Liver (tissue), 8 donors: ENCODE measurements at regions not wholly inside any gene's neighbourhood (a gene's known extent, or its start where the extent isn't known, plus 50 kb on each side); places are given as distances from the start of the nearest gene placed in this dataset.

Experiments
- DNase-seq: peaks from one replicate; pipeline ENCODE4 v3.0.0-alpha.2; 2017; ENCODE audit warnings: low spot score
- H3K27ac ChIP-seq, 2 donors: one replicate each; pipeline ENCODE4 v1.7.0; 2013; ENCODE audit warnings: inconsistent platforms in 2 of 2, low read length in 2 of 2, control low read depth in 1 of 2, low read depth in 1 of 2, mild to moderate bottlenecking in 1 of 2
- H3K27me3 ChIP-seq, 4 donors: one replicate each; pipeline versions ENCODE4 v1.6.1 to v1.7.0; 2013; ENCODE audit warnings: low read length in 3 of 4, inconsistent platforms in 1 of 4, mild to moderate bottlenecking in 1 of 4, moderate library complexity in 1 of 4; ENCODE audit not compliant: control insufficient read depth in 4 of 4, insufficient read depth in 4 of 4
- H3K36me3 ChIP-seq, 4 donors: one replicate each; pipeline versions ENCODE4 v1.6.1 to v1.7.0; 2013; ENCODE audit warnings: low read length in 3 of 4, mild to moderate bottlenecking in 3 of 4, low read depth in 1 of 4, moderate library complexity in 1 of 4; ENCODE audit not compliant: control insufficient read depth in 4 of 4, insufficient read depth in 3 of 4
- H3K4me1 ChIP-seq, 4 donors: one replicate each; pipeline versions ENCODE4 v1.6.1 to v1.7.0; 2013; ENCODE audit warnings: low read length in 3 of 4, mild to moderate bottlenecking in 3 of 4, moderate library complexity in 1 of 4; ENCODE audit not compliant: control insufficient read depth in 4 of 4, insufficient read depth in 4 of 4
- H3K4me3 ChIP-seq, 3 donors: one replicate each; pipeline versions ENCODE4 v1.6.1 to v1.7.0; 2013; ENCODE audit warnings: low read length in 3 of 3, control low read depth in 1 of 3, low read depth in 1 of 3, mild to moderate bottlenecking in 1 of 3
- H3K9ac ChIP-seq, 2 donors: one replicate each; pipeline ENCODE4 v1.7.0; 2013; ENCODE audit warnings: low read length in 2 of 2, mild to moderate bottlenecking in 2 of 2, moderate library complexity in 2 of 2, control low read depth in 1 of 2, low read depth in 1 of 2
- H3K9me3 ChIP-seq, 4 donors: one replicate each; pipeline versions ENCODE4 v1.6.1 to v1.7.0; 2013; ENCODE audit warnings: low read length in 3 of 4; ENCODE audit not compliant: control insufficient read depth in 4 of 4
- FOXA1 ChIP-seq: IDR thresholded peaks from 2 replicates; pipeline ENCODE4 v1.6.1; 2016; ENCODE audit warnings: antibody characterized with exemption
- FOXA2 ChIP-seq: IDR thresholded peaks from 2 replicates; pipeline ENCODE4 v1.6.1; 2016; ENCODE audit warnings: antibody characterized with exemption
- GABPA ChIP-seq, 2 donors: IDR thresholded peaks in 1 of 2; conservative IDR thresholded peaks in 1 of 2; 2 replicates each; pipeline ENCODE4 v1.6.1; 2016; ENCODE audit warnings: antibody characterized with exemption in 2 of 2, mild to moderate bottlenecking in 1 of 2, moderate library complexity in 1 of 2
- HNF4A ChIP-seq, 2 donors: conservative IDR thresholded peaks; 2 replicates each; pipeline ENCODE4 v1.6.1; 2016; ENCODE audit warnings: antibody characterized with exemption in 2 of 2, mild to moderate bottlenecking in 2 of 2
- RAD21 ChIP-seq, 2 donors: IDR thresholded peaks; 2 replicates each; pipeline ENCODE4 v1.6.1; 2016; ENCODE audit warnings: antibody characterized with exemption in 2 of 2, mild to moderate bottlenecking in 2 of 2
- SP1 ChIP-seq: IDR thresholded peaks from 2 replicates; pipeline ENCODE4 v1.6.1; 2018; ENCODE audit warnings: antibody characterized with exemption, mild to moderate bottlenecking
- YY1 ChIP-seq: IDR thresholded peaks from 2 replicates; pipeline ENCODE4 v1.6.1; 2016; ENCODE audit warnings: antibody characterized with exemption, mild to moderate bottlenecking
- WGBS: extraction: QIAGEN DNeasy Blood & Tissue Kit; methylation state at CpG from one replicate; pipeline ENCODE4 v1.1.7; 2013; 5-methylcytosine and 5-hydroxymethylcytosine counted together
- TF ChIP-seq, protein P1 (sequence below): fragments of 150-350 bp; IDR thresholded peaks from 2 replicates; pipeline ENCODE4 v1.5.1; 2017; ENCODE audit warnings: improper control_type of control experiment, low read depth, low read length; ENCODE audit not compliant: missing input control
- TF ChIP-seq, protein P2 (sequence below): IDR thresholded peaks from 2 replicates; pipeline ENCODE4 v1.6.1; 2016; ENCODE audit warnings: antibody characterized with exemption
- TF ChIP-seq, protein P3 (sequence below): IDR thresholded peaks from 2 replicates; pipeline ENCODE4 v1.6.1; 2016; ENCODE audit warnings: antibody characterized with exemption, mild to moderate bottlenecking
- TF ChIP-seq, protein P4 (sequence below): IDR thresholded peaks from 2 replicates; pipeline ENCODE4 v1.6.1; 2016; ENCODE audit warnings: antibody characterized with exemption
- TF ChIP-seq, protein P5 (sequence below): IDR thresholded peaks from 2 replicates; pipeline ENCODE4 v1.6.1; 2016; ENCODE audit warnings: antibody characterized with exemption
- donor health status: healthy.
- donor health status: healthy.
- donor health status: healthy.
- donor health status: healthy.
- donor health status: healthy.

DNA sequence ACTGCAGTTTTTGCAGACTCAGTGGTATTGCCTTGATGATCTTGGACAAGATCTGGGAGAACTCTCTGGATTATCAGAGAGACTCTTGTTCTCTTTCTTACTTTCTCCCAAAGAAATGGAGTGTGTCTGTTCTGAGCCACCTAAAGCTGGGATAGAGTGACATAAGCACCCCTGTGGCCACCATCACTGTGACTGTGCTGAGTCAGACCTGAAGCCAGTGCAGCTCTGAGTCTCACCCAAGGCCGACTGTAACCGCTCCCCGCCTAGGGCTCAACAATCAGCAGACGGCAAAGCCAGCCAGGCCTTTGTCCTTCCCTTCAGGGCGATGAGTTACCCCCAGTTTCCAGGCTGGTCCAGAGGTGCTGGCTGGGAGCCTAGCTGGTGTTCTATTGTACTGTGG lies 795.6 kb downstream of the UQCRFS1 start (continued):
- TF ChIP-seq, protein P1, sequence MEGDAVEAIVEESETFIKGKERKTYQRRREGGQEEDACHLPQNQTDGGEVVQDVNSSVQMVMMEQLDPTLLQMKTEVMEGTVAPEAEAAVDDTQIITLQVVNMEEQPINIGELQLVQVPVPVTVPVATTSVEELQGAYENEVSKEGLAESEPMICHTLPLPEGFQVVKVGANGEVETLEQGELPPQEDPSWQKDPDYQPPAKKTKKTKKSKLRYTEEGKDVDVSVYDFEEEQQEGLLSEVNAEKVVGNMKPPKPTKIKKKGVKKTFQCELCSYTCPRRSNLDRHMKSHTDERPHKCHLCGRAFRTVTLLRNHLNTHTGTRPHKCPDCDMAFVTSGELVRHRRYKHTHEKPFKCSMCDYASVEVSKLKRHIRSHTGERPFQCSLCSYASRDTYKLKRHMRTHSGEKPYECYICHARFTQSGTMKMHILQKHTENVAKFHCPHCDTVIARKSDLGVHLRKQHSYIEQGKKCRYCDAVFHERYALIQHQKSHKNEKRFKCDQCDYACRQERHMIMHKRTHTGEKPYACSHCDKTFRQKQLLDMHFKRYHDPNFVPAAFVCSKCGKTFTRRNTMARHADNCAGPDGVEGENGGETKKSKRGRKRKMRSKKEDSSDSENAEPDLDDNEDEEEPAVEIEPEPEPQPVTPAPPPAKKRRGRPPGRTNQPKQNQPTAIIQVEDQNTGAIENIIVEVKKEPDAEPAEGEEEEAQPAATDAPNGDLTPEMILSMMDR = no peak

DNA sequence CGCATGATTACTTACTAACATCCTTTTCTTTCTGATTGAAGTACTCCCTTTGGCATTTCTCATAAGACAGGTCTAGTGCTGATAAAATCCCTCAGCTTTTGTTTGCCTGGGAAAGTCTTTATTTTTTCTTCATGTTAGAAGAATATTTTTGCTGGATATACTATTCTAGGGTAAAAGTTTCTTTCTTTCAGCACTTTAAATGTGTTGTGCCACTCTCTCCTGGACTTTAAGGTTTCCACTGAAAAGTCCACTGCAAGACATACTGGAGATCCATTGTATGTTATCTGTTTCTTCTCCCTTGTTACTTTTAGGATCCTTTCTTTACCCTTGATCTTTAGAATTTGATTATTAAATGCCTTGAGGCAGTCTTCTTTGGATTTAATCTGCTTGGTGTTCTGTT lies 796.7 kb downstream of the UQCRFS1 start:
- H3K9ac ChIP-seq = no peak overlapping the region
- H3K27me3 ChIP-seq = peaks cover 0 to 3% (median 0%) of the 10 kb centered on the region in 4 donors
- no peaks in the 10 kb centered on the region for H3K4me1 ChIP-seq
- no peak overlapping the region for H3K4me3 ChIP-seq
- WGBS = 90% methylated on average over 1 of the region's 1 CpG
- TF ChIP-seq YY1 = no peak
- TF ChIP-seq, protein P2, sequence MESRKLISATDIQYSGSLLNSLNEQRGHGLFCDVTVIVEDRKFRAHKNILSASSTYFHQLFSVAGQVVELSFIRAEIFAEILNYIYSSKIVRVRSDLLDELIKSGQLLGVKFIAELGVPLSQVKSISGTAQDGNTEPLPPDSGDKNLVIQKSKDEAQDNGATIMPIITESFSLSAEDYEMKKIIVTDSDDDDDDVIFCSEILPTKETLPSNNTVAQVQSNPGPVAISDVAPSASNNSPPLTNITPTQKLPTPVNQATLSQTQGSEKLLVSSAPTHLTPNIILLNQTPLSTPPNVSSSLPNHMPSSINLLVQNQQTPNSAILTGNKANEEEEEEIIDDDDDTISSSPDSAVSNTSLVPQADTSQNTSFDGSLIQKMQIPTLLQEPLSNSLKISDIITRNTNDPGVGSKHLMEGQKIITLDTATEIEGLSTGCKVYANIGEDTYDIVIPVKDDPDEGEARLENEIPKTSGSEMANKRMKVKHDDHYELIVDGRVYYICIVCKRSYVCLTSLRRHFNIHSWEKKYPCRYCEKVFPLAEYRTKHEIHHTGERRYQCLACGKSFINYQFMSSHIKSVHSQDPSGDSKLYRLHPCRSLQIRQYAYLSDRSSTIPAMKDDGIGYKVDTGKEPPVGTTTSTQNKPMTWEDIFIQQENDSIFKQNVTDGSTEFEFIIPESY = no peak
- TF ChIP-seq, protein P3, sequence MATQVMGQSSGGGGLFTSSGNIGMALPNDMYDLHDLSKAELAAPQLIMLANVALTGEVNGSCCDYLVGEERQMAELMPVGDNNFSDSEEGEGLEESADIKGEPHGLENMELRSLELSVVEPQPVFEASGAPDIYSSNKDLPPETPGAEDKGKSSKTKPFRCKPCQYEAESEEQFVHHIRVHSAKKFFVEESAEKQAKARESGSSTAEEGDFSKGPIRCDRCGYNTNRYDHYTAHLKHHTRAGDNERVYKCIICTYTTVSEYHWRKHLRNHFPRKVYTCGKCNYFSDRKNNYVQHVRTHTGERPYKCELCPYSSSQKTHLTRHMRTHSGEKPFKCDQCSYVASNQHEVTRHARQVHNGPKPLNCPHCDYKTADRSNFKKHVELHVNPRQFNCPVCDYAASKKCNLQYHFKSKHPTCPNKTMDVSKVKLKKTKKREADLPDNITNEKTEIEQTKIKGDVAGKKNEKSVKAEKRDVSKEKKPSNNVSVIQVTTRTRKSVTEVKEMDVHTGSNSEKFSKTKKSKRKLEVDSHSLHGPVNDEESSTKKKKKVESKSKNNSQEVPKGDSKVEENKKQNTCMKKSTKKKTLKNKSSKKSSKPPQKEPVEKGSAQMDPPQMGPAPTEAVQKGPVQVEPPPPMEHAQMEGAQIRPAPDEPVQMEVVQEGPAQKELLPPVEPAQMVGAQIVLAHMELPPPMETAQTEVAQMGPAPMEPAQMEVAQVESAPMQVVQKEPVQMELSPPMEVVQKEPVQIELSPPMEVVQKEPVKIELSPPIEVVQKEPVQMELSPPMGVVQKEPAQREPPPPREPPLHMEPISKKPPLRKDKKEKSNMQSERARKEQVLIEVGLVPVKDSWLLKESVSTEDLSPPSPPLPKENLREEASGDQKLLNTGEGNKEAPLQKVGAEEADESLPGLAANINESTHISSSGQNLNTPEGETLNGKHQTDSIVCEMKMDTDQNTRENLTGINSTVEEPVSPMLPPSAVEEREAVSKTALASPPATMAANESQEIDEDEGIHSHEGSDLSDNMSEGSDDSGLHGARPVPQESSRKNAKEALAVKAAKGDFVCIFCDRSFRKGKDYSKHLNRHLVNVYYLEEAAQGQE = no peak
- no peak for TF ChIP-seq RAD21 (IDR thresholded peaks at IDR 0.05)
- no peak for TF ChIP-seq FOXA2
- TF ChIP-seq, protein P4, sequence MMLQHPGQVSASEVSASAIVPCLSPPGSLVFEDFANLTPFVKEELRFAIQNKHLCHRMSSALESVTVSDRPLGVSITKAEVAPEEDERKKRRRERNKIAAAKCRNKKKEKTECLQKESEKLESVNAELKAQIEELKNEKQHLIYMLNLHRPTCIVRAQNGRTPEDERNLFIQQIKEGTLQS = no peak
- no peak for TF ChIP-seq GABPA (IDR thresholded peaks at IDR 0.05 in 1 of 2, conservative IDR thresholded peaks at IDR 0.05 in 1 of 2)
- TF ChIP-seq FOXA1 = no peak
- TF ChIP-seq HNF4A (conservative IDR thresholded peaks at IDR 0.05) = no peak
- TF ChIP-seq, protein P5, sequence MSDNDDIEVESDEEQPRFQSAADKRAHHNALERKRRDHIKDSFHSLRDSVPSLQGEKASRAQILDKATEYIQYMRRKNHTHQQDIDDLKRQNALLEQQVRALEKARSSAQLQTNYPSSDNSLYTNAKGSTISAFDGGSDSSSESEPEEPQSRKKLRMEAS = no peak
- TF ChIP-seq, protein P1 = no peak
- TF ChIP-seq SP1 = no peak
- DNase-seq = no peak
- no peak overlapping the region for H3K27ac ChIP-seq
- H3K36me3 ChIP-seq = no peaks in the 10 kb centered on the region
- no peaks in the 10 kb centered on the region for H3K9me3 ChIP-seq
